Breast epithelium (tissue), 3 donors: ENCODE measurements at regions not wholly inside any gene's neighbourhood (a gene's known extent, or its start where the extent isn't known, plus 50 kb on each side); places are given as distances from the start of the nearest gene placed in this dataset.

Source experiments
- POLR2A ChIP-seq: fragments of 450-650 bp; IDR thresholded peaks from one replicate; pipeline ENCODE4 v1.6.1; 2016; ENCODE audit warnings: antibody characterized with exemption, mild to moderate bottlenecking, moderate library complexity
- POLR2AphosphoS5 ChIP-seq, 3 donors: sonication (generic); formaldehyde crosslinking; IDR thresholded peaks; one replicate each; pipeline ENCODE4 v1.6.1; 2017; ENCODE audit warnings: antibody characterized with exemption in 3 of 3
- TF ChIP-seq, protein P1 (sequence below), 3 donors: fragments of 450-650 bp; IDR thresholded peaks; one replicate each; pipeline ENCODE4 v1.5.1; 2016 to 2017; ENCODE audit warnings: antibody characterized with exemption in 3 of 3, mild to moderate bottlenecking in 3 of 3, moderate library complexity in 3 of 3

DNA sequence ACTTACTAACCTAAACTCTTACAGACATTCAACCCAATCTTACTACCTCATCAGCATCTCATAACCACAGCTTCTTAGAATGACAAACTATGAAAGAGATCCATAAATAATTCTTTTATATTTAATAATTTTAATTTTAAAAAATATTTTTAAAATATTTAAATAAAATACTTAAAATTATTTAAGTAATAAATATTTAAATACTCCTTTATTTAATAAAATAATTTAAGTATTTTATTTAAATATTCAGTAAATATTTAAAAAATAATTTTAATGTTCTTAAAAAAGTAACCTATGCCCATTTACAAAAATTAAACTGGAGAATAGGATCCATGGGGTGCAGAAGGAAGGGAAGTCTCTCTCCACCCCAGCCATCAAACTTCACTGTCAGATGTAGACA lies 627.3 kb upstream of the MGMT start:
- TF ChIP-seq POLR2A (no peak), POLR2AphosphoS5 (IDR thresholded peaks at IDR 0.05) (no peak)
- TF ChIP-seq, protein P1, sequence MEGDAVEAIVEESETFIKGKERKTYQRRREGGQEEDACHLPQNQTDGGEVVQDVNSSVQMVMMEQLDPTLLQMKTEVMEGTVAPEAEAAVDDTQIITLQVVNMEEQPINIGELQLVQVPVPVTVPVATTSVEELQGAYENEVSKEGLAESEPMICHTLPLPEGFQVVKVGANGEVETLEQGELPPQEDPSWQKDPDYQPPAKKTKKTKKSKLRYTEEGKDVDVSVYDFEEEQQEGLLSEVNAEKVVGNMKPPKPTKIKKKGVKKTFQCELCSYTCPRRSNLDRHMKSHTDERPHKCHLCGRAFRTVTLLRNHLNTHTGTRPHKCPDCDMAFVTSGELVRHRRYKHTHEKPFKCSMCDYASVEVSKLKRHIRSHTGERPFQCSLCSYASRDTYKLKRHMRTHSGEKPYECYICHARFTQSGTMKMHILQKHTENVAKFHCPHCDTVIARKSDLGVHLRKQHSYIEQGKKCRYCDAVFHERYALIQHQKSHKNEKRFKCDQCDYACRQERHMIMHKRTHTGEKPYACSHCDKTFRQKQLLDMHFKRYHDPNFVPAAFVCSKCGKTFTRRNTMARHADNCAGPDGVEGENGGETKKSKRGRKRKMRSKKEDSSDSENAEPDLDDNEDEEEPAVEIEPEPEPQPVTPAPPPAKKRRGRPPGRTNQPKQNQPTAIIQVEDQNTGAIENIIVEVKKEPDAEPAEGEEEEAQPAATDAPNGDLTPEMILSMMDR (IDR thresholded peaks at IDR 0.05), result no peak
